Mesenchymal stem cell (in vitro differentiated cells and primary cell): ENCODE measurements at regions not wholly inside any gene's neighbourhood (a gene's known extent, or its start where the extent isn't known, plus 50 kb on each side); places are given as distances from the start of the nearest gene placed in this dataset.
A peak's percentile ranks its signal among the peaks of the same experiment; 100 is the strongest.

Experiments
- DNase-seq: peaks from one replicate; pipeline ENCODE4 v3.0.0-alpha.2; 2013
- H2AFZ ChIP-seq: one replicate; pipeline ENCODE4 v1.6.1; 2013; ENCODE audit warnings: low read depth, mild to moderate bottlenecking, control low read depth, inconsistent platforms, low read length, moderate library complexity
- H2AK5ac ChIP-seq: 2 replicates; pipeline ENCODE4 v1.6.1; 2013; ENCODE audit warnings: low read length, moderate library complexity, mild to moderate bottlenecking, inconsistent platforms; ENCODE audit not compliant: severe bottlenecking
- H2BK120ac ChIP-seq: one replicate; pipeline ENCODE4 v1.6.1; 2013; ENCODE audit warnings: low read depth, mild to moderate bottlenecking, inconsistent platforms, low read length, moderate library complexity
- H2BK12ac ChIP-seq, 2 experiments: one replicate each; pipeline ENCODE4 v1.6.1; 2013; ENCODE audit warnings: inconsistent platforms in 2 of 2, low read length in 2 of 2, mild to moderate bottlenecking in 2 of 2, moderate library complexity in 2 of 2, control low read depth in 1 of 2
- H2BK15ac ChIP-seq: one replicate; pipeline ENCODE4 v1.6.1; 2013; ENCODE audit warnings: mild to moderate bottlenecking, low read depth, inconsistent platforms; ENCODE audit not compliant: poor library complexity, severe bottlenecking
- H2BK5ac ChIP-seq: 2 replicates; pipeline ENCODE4 v1.6.1; 2013; ENCODE audit warnings: low read depth, mild to moderate bottlenecking, low read length, control low read depth, inconsistent platforms; ENCODE audit not compliant: poor library complexity, severe bottlenecking
- H3K14ac ChIP-seq, 2 experiments: one replicate each; pipeline ENCODE4 v1.6.1; 2013; ENCODE audit warnings: inconsistent platforms in 2 of 2, low read length in 2 of 2, control low read depth in 1 of 2, mild to moderate bottlenecking in 1 of 2, moderate library complexity in 1 of 2
- H3K18ac ChIP-seq, 2 experiments: one replicate each; pipeline ENCODE4 v1.6.1; 2013; ENCODE audit warnings: inconsistent platforms in 2 of 2, low read length in 2 of 2, control low read depth in 1 of 2, low read depth in 1 of 2, mild to moderate bottlenecking in 1 of 2
- H3K23ac ChIP-seq, 2 experiments: one replicate each; pipeline ENCODE4 v1.6.1; 2013; ENCODE audit warnings: inconsistent platforms in 2 of 2, low read length in 2 of 2, mild to moderate bottlenecking in 2 of 2, moderate library complexity in 2 of 2, control low read depth in 1 of 2
- H3K27ac ChIP-seq: 2 replicates; pipeline ENCODE4 v1.5.1; 2013; ENCODE audit warnings: mild to moderate bottlenecking, moderate library complexity, low read length, control low read depth, inconsistent platforms; ENCODE audit not compliant: poor library complexity, severe bottlenecking
- H3K27me3 ChIP-seq, 2 experiments: 2 replicates each; pipeline versions ENCODE4 v1.6.1 to v1.7.0; 2013; ENCODE audit warnings: low read length in 2 of 2, mild to moderate bottlenecking in 2 of 2, moderate library complexity in 2 of 2, control low read depth in 1 of 2, inconsistent platforms in 1 of 2; ENCODE audit not compliant: control insufficient read depth in 1 of 2, insufficient read depth in 1 of 2
- H3K36me3 ChIP-seq, 2 experiments: 2 replicates each; pipeline versions ENCODE4 v1.6.1 to v1.7.0; 2013; ENCODE audit warnings: low read length in 2 of 2, control low read depth in 1 of 2, inconsistent platforms in 1 of 2, low read depth in 1 of 2, mild to moderate bottlenecking in 1 of 2; ENCODE audit not compliant: insufficient read depth in 2 of 2, control insufficient read depth in 1 of 2
- H3K4ac ChIP-seq, 2 experiments: one replicate each; pipeline ENCODE4 v1.6.1; 2013; ENCODE audit warnings: inconsistent platforms in 2 of 2, low read length in 2 of 2, mild to moderate bottlenecking in 2 of 2, moderate library complexity in 2 of 2, control low read depth in 1 of 2, low read depth in 1 of 2
- H3K4me1 ChIP-seq: 2 replicates; pipeline ENCODE4 v1.6.1; 2013; ENCODE audit warnings: low read depth, low read length, control low read depth; ENCODE audit not compliant: control insufficient read depth, insufficient read depth
- H3K4me2 ChIP-seq: 2 replicates; pipeline ENCODE4 v1.6.1; 2013; ENCODE audit warnings: low read length, mild to moderate bottlenecking, inconsistent platforms; ENCODE audit not compliant: poor library complexity, severe bottlenecking
- H3K4me3 ChIP-seq, 2 experiments: 2 replicates each; pipeline versions ENCODE4 v1.5.1 to v1.7.0; 2013; ENCODE audit warnings: low read length in 2 of 2, mild to moderate bottlenecking in 2 of 2, control low read depth in 1 of 2, low read depth in 1 of 2; ENCODE audit not compliant: insufficient read depth in 1 of 2
- H3K79me1 ChIP-seq: replicated peaks from 2 replicates; pipeline ENCODE4 v1.6.1; 2013; ENCODE audit warnings: mild to moderate bottlenecking, control low read depth, low read length, inconsistent platforms; ENCODE audit not compliant: poor library complexity, severe bottlenecking
- H3K9ac ChIP-seq: 2 replicates; pipeline ENCODE4 v1.7.0; 2013; ENCODE audit warnings: mild to moderate bottlenecking, low read length, moderate library complexity
- H3K9me3 ChIP-seq: 2 replicates; pipeline ENCODE4 v1.7.0; 2013; ENCODE audit warnings: mild to moderate bottlenecking, low read length; ENCODE audit not compliant: control insufficient read depth
- H4K8ac ChIP-seq: one replicate; pipeline ENCODE4 v1.6.1; 2013; ENCODE audit warnings: inconsistent platforms, mild to moderate bottlenecking, low read length, moderate library complexity
- H4K91ac ChIP-seq: one replicate; pipeline ENCODE4 v1.6.1; 2013; ENCODE audit warnings: mild to moderate bottlenecking, low read length, inconsistent platforms
- WGBS: methylation state at CpG from one replicate; pipeline ENCODE4 v1.1.7; 2013; ENCODE audit warnings: mixed read lengths; 5-methylcytosine and 5-hydroxymethylcytosine counted together

DNA sequence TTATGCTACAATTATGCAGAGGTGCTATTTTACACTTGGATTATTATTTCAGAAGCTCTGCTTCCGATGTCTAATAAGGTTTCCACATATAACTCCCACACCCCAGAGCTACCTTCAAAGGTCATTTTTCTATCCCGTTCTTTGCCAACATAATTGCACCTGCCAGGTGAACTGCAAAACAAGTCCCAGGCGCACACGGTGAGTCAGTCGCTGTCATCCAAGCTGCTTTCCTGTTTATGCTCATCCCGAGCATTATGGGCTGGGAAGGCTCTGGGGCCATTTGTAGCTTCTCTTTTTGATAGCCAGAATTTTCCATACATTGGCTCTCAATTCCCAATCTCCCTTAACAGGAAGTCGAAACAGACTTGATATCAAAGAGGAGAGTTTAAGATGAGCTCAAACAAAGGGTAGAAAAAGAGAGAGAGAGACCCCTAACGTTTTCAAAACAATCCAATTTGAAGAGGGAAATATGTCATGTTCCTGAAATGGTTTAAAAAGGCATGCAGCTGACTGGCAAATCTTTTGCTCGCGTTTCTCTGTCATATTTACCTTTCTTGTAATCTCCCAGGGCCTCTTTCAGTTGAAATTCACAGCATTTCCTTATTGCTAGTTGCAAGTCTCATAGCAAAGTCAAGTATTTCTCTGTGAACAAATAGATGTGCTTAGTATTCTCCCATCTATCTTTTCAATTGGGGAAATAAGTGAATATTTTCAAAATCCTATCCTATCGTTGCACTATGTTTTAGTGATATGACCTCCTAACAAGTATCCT, 815.9 kb downstream of the KCNA4 start:
- Histone ChIP-seq H3K9ac (no peak overlapping the region), H4K91ac (no peak overlapping the region), H3K27me3 (no peaks in the 10 kb centered on the region), H4K8ac (no peak overlapping the region), H3K4me1 (no peaks in the 10 kb centered on the region), H3K27ac (no peak overlapping the region), H3K79me1 (no peaks in the 10 kb centered on the region), H2BK12ac (no peak overlapping the region), H3K36me3 (no peaks in the 10 kb centered on the region), H2BK5ac (no peak overlapping the region), H2AFZ (no peak overlapping the region), H2AK5ac (no peak overlapping the region), H2BK120ac (no peak overlapping the region), H3K4me2 (no peak overlapping the region), H3K9me3 (no peaks in the 10 kb centered on the region), H3K23ac (no peak overlapping the region), H3K14ac (no peak overlapping the region), H2BK15ac (no peak overlapping the region), H3K4me3 (no peak overlapping the region), H3K18ac (no peak overlapping the region), H3K4ac (no peak overlapping the region)
- WGBS = 87% methylated on average over 10 of the region's 11 CpGs
- DNase-seq = no peak

DNA sequence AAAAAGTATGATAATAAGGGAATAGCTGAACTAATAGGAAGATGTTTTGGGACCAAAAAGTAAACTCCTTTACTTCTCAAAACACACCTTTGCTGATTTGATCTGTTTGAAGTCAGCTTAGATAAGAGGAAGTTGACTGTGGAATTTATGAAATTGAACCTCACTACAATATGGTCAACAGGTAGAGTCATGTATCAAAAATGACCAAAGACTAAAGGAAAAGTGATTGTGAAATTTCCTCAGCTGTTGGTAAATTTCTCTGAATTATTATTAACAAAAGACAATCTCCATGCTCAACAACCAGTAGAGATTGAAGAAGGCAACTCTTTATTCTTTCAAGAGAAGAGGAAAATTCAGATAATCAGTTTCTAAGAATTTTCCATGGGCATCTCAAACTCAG, 826.5 kb downstream of the KCNA4 start:
- no peak overlapping the region for H2AFZ ChIP-seq
- no peak overlapping the region for H2BK5ac ChIP-seq
- H3K4me2 ChIP-seq = no peak overlapping the region
- H3K4me3 ChIP-seq = no peak overlapping the region
- no peaks in the 10 kb centered on the region for H3K27me3 ChIP-seq
- no peak overlapping the region for H3K23ac ChIP-seq
- no peak overlapping the region for H2AK5ac ChIP-seq
- H3K18ac ChIP-seq = no peak overlapping the region
- H4K91ac ChIP-seq = no peak overlapping the region
- no peaks in the 10 kb centered on the region for H3K9me3 ChIP-seq
- H2BK120ac ChIP-seq = no peak overlapping the region
- no peak overlapping the region for H4K8ac ChIP-seq
- H3K36me3 ChIP-seq = no peaks in the 10 kb centered on the region
- DNase-seq = no peak
- no peak overlapping the region for H3K14ac ChIP-seq
- no peaks in the 10 kb centered on the region for H3K4me1 ChIP-seq
- no peak overlapping the region for H2BK12ac ChIP-seq
- no peak overlapping the region for H3K9ac ChIP-seq
- no peak overlapping the region for H3K4ac ChIP-seq
- no peak overlapping the region for H3K27ac ChIP-seq
- H3K79me1 ChIP-seq = no peaks in the 10 kb centered on the region
- no peak overlapping the region for H2BK15ac ChIP-seq

- Histone ChIP-seq H3K4me3 (no peak overlapping the region), H2BK15ac (no peak overlapping the region), H3K14ac (no peak overlapping the region), H2BK120ac (no peak overlapping the region), H3K36me3 (no peaks in the 10 kb centered on the region), H3K9ac (no peak overlapping the region), H3K4me1 (peaks cover 4% of the 10 kb centered on the region), H3K9me3 (no peaks in the 10 kb centered on the region), H3K23ac (no peak overlapping the region), H2BK5ac (no peak overlapping the region), H2AFZ (no peak overlapping the region), H3K4ac (peak overlapping the region in 1 of 2 experiments; percentile 7), H4K91ac (no peak overlapping the region), H3K27ac (no peak overlapping the region), H2BK12ac (no peak overlapping the region), H3K79me1 (no peaks in the 10 kb centered on the region), H3K27me3 (no peaks in the 10 kb centered on the region), H2AK5ac (no peak overlapping the region), H4K8ac (no peak overlapping the region), H3K18ac (peak overlapping the region in 1 of 2 experiments; percentile 19), H3K4me2 (no peak overlapping the region)
- WGBS = 100% methylated on average over 1 of the region's 1 CpG
- DNase-seq = no peak
Measured at GRCh38 chr11:29187215-29187614, 829.6 kb downstream of the KCNA4 start.

DNA sequence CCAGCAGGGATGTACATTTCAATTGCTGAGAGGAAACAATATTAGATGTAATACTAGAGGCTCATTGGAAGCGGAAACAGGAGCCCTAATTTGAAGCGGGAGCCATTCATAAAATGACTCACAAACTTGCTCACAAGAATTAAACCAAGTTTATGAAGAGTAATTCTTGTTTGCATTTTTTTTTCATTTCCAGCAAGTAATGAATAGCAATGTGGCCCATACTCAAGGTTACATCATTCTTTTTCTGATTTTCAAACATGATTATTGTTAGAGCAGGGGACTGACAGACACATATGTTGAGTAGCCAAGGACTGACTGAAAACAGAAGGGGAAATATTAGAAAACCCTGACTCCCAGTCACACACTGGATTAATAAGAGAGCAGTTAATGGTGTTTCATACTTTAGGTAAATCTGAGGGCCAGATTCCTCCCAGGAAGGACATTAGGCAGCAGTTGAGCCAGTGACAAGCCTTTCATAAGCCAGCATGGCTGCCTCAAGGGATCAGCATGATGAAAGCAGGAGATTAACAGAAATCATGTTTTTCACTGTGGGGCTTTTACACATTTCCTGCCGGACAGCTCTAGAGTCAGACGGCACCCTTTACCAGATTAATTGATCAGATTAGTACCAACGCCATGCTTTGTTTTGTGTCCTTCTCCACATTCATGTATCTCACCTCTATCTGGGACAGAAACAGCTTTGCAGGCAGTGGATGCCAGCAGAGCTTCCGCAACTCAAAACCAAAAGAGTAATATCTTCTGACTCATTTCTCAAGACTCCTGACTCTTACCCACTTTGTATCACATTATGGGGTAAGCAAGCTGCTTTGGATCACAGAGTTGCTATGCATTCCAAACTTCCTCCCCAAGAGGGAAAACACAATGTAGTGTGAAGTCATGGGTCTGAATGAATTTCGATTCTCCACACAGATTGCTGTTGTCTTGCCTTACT, 831.6 kb downstream of the KCNA4 start:
- peak overlapping the region in 1 of 2 experiments; percentile 58 for H3K4me3 ChIP-seq
- H3K23ac ChIP-seq = no peak overlapping the region
- peak overlapping the region; percentile 29 to 81 for H2BK12ac ChIP-seq
- peak overlapping the region; percentile 75 for H2BK120ac ChIP-seq
- H3K36me3 ChIP-seq = no peaks in the 10 kb centered on the region
- H4K8ac ChIP-seq = peak overlapping the region; percentile 94
- H2BK15ac ChIP-seq = peak overlapping the region; percentile 46
- peak overlapping the region; percentile 81 for H2BK5ac ChIP-seq
- peak overlapping the region; percentile 71 for H4K91ac ChIP-seq
- no peak overlapping the region for H3K4me2 ChIP-seq
- no peaks in the 10 kb centered on the region for H3K79me1 ChIP-seq
- H2AFZ ChIP-seq = no peak overlapping the region
- no peaks in the 10 kb centered on the region for H3K9me3 ChIP-seq
- no peak overlapping the region for H3K14ac ChIP-seq
- H3K4me1 ChIP-seq = peaks cover 4% of the 10 kb centered on the region
- peak overlapping the region; percentile 88 for H3K27ac ChIP-seq
- peak; percentile 93 for DNase-seq
- 16% methylated on average over 4 of the region's 7 CpGs for WGBS
- H3K9ac ChIP-seq = peak overlapping the region; percentile 81
- no peak overlapping the region for H2AK5ac ChIP-seq
- H3K27me3 ChIP-seq = no peaks in the 10 kb centered on the region
- H3K18ac ChIP-seq = peak overlapping the region; percentile 61 to 86
- peak overlapping the region; percentile 65 to 89 for H3K4ac ChIP-seq
